ENCODE measurements at regions not wholly inside any gene's neighbourhood (a gene's known extent, or its start where the extent isn't known, plus 50 kb on each side); places are given as distances from the start of the nearest gene placed in this dataset.
A peak's percentile ranks its signal among the peaks of the same experiment; 100 is the strongest.

GRCh38 chr6:156686301-156686994 lies 90.7 kb upstream of the ARID1B start:
- WGBS: 2% methylated on average over 14 of the region's 15 CpGs

DNA sequence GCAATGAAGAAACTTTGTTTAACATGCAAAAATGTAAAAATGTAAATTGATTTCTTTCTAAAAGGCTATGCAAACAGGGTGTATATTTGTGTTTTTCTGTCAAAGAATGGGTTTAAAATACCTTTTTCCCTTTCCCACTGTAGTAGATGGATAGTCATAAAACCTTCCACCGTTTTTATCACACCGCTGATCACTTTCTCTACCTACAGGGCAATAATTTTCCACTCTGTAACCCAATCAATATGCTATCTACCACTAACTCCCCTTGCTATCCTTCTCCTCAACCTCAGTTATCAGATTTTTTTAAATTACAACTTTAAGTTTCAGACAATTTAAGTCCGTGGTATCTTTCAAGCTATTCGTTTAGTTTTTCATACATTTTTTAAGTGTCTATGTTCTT lies 91.4 kb upstream of the ARID1B start:
- H3K27me3 ChIP-seq (ENCODE audit: control insufficient read depth in 1 of 2, insufficient read depth in 1 of 2, low read length in 2 of 2): no peaks in the 10 kb centered on the region
- no peak overlapping the region for H2BK15ac ChIP-seq (ENCODE audit: low read depth, poor library complexity, severe bottlenecking)
- H4K8ac ChIP-seq (ENCODE audit: low read length): no peak overlapping the region
- H2BK12ac ChIP-seq (ENCODE audit: low read length in 2 of 2): no peak overlapping the region
- no peak overlapping the region for H2BK5ac ChIP-seq (ENCODE audit: low read depth, low read length, poor library complexity, severe bottlenecking)
- no peaks in the 10 kb centered on the region for H3K9me3 ChIP-seq (ENCODE audit: control insufficient read depth, low read length)
- peaks cover 3% of the 10 kb centered on the region for H3K4me1 ChIP-seq (ENCODE audit: control insufficient read depth, insufficient read depth, low read depth, low read length)
- no peak overlapping the region for H2AK5ac ChIP-seq (ENCODE audit: low read length, severe bottlenecking)
- no peak overlapping the region for H3K4ac ChIP-seq (ENCODE audit: low read depth in 1 of 2, low read length in 2 of 2)
- H3K4me2 ChIP-seq (ENCODE audit: low read length, poor library complexity, severe bottlenecking): peak overlapping the region; percentile 87
- DNase-seq: no peak
- no peak overlapping the region for H3K14ac ChIP-seq (ENCODE audit: low read length in 2 of 2)
- peak overlapping the region; percentile 94 for H3K9ac ChIP-seq (ENCODE audit: low read length)
- H4K91ac ChIP-seq (ENCODE audit: low read length): no peak overlapping the region
- H3K4me3 ChIP-seq (ENCODE audit: insufficient read depth in 1 of 2, low read depth in 1 of 2, low read length in 2 of 2): peak overlapping the region in 1 of 2 experiments; percentile 83
- peak overlapping the region; percentile 100 for H3K27ac ChIP-seq (ENCODE audit: low read length, poor library complexity, severe bottlenecking)
- no peak overlapping the region for H3K18ac ChIP-seq (ENCODE audit: low read depth in 1 of 2, low read length in 2 of 2)
- no peak overlapping the region for H2AFZ ChIP-seq (ENCODE audit: low read depth, low read length)
- no peaks in the 10 kb centered on the region for H3K79me1 ChIP-seq (replicated peaks; ENCODE audit: low read length, poor library complexity, severe bottlenecking)
- WGBS: 28% methylated on average over 2 of the region's 4 CpGs
- no peak overlapping the region for H3K23ac ChIP-seq (ENCODE audit: low read length in 2 of 2)
- no peak overlapping the region for H2BK120ac ChIP-seq (ENCODE audit: low read depth, low read length)
- H3K36me3 ChIP-seq (ENCODE audit: control insufficient read depth in 1 of 2, insufficient read depth in 2 of 2, low read depth in 1 of 2, low read length in 2 of 2): no peaks in the 10 kb centered on the region

More at GRCh38 chr6:156686301-156686994, 90.7 kb upstream of the ARID1B start:
- peak overlapping the region; percentile 87 for H3K4me2 ChIP-seq (ENCODE audit: low read length, poor library complexity, severe bottlenecking)
- peak overlapping the region; percentile 95 to 98 for H3K18ac ChIP-seq (ENCODE audit: low read depth in 1 of 2, low read length in 2 of 2)
- H2AFZ ChIP-seq (ENCODE audit: low read depth, low read length): no peak overlapping the region
- peak overlapping the region; percentile 50 for H2BK120ac ChIP-seq (ENCODE audit: low read depth, low read length)
- H4K91ac ChIP-seq (ENCODE audit: low read length): no peak overlapping the region
- peak overlapping the region; percentile 94 for H3K9ac ChIP-seq (ENCODE audit: low read length)
- peak overlapping the region; percentile 100 for H3K27ac ChIP-seq (ENCODE audit: low read length, poor library complexity, severe bottlenecking)
- H3K4me1 ChIP-seq (ENCODE audit: control insufficient read depth, insufficient read depth, low read depth, low read length): peaks cover 3% of the 10 kb centered on the region
- no peak overlapping the region for H2AK5ac ChIP-seq (ENCODE audit: low read length, severe bottlenecking)
- peak overlapping the region in 1 of 2 experiments; percentile 83 for H2BK12ac ChIP-seq (ENCODE audit: low read length in 2 of 2)
- peak overlapping the region; percentile 31 for H4K8ac ChIP-seq (ENCODE audit: low read length)
- peak overlapping the region; percentile 76 to 83 for H3K4me3 ChIP-seq (ENCODE audit: insufficient read depth in 1 of 2, low read depth in 1 of 2, low read length in 2 of 2)
- no peak for DNase-seq
- H3K4ac ChIP-seq (ENCODE audit: low read depth in 1 of 2, low read length in 2 of 2): peak overlapping the region; percentile 41 to 95
- no peaks in the 10 kb centered on the region for H3K79me1 ChIP-seq (replicated peaks; ENCODE audit: low read length, poor library complexity, severe bottlenecking)
- H3K23ac ChIP-seq (ENCODE audit: low read length in 2 of 2): peak overlapping the region in 1 of 2 experiments; percentile 45
- H2BK5ac ChIP-seq (ENCODE audit: low read depth, low read length, poor library complexity, severe bottlenecking): peak overlapping the region; percentile 98
- no peaks in the 10 kb centered on the region for H3K36me3 ChIP-seq (ENCODE audit: control insufficient read depth in 1 of 2, insufficient read depth in 2 of 2, low read depth in 1 of 2, low read length in 2 of 2)
- H3K27me3 ChIP-seq (ENCODE audit: control insufficient read depth in 1 of 2, insufficient read depth in 1 of 2, low read length in 2 of 2): no peaks in the 10 kb centered on the region
- no peaks in the 10 kb centered on the region for H3K9me3 ChIP-seq (ENCODE audit: control insufficient read depth, low read length)
- H2BK15ac ChIP-seq (ENCODE audit: low read depth, poor library complexity, severe bottlenecking): peak overlapping the region; percentile 55
- H3K14ac ChIP-seq (ENCODE audit: low read length in 2 of 2): no peak overlapping the region

GRCh38 chr6:156683821-156684220 lies 93.4 kb upstream of the ARID1B start:
- Histone ChIP-seq H3K4me1 (ENCODE audit: control insufficient read depth, insufficient read depth, low read depth, low read length) (peaks cover 3% of the 10 kb centered on the region), H3K4me2 (ENCODE audit: low read length, poor library complexity, severe bottlenecking) (no peak overlapping the region), H2BK12ac (ENCODE audit: low read length in 2 of 2) (no peak overlapping the region), H3K4ac (ENCODE audit: low read depth in 1 of 2, low read length in 2 of 2) (no peak overlapping the region), H4K91ac (ENCODE audit: low read length) (no peak overlapping the region), H4K8ac (ENCODE audit: low read length) (no peak overlapping the region), H3K18ac (ENCODE audit: low read depth in 1 of 2, low read length in 2 of 2) (no peak overlapping the region), H2BK120ac (ENCODE audit: low read depth, low read length) (no peak overlapping the region), H3K27ac (ENCODE audit: low read length, poor library complexity, severe bottlenecking) (no peak overlapping the region), H3K79me1 (replicated peaks; ENCODE audit: low read length, poor library complexity, severe bottlenecking) (no peaks in the 10 kb centered on the region), H3K4me3 (ENCODE audit: insufficient read depth in 1 of 2, low read depth in 1 of 2, low read length in 2 of 2) (no peak overlapping the region), H2AFZ (ENCODE audit: low read depth, low read length) (no peak overlapping the region), H2BK15ac (ENCODE audit: low read depth, poor library complexity, severe bottlenecking) (no peak overlapping the region), H3K9ac (ENCODE audit: low read length) (no peak overlapping the region), H3K27me3 (ENCODE audit: control insufficient read depth in 1 of 2, insufficient read depth in 1 of 2, low read length in 2 of 2) (no peaks in the 10 kb centered on the region), H3K14ac (ENCODE audit: low read length in 2 of 2) (no peak overlapping the region), H2BK5ac (ENCODE audit: low read depth, low read length, poor library complexity, severe bottlenecking) (no peak overlapping the region), H3K23ac (ENCODE audit: low read length in 2 of 2) (no peak overlapping the region), H3K36me3 (ENCODE audit: control insufficient read depth in 1 of 2, insufficient read depth in 2 of 2, low read depth in 1 of 2, low read length in 2 of 2) (no peaks in the 10 kb centered on the region), H2AK5ac (ENCODE audit: low read length, severe bottlenecking) (no peak overlapping the region), H3K9me3 (ENCODE audit: control insufficient read depth, low read length) (no peaks in the 10 kb centered on the region)
- WGBS: 84% methylated on average over 3 of the region's 5 CpGs
- DNase-seq: no peak

DNA sequence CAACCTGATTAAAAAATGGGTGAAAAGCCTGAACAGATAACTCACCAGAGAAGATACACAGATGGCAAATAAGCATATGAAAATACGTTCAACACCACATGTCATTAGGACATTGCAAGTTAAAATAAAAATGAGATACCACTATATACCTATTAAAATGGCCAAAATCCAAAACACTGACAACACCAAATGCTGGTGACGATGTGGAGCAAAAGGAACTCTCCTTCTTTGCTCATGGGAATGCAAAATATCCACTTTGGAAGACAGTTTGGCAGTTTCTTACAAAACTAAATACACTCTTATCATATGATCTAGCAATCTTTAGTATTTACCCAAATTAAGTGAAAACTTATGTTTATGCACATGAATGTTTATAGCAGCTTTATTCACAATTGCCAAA lies 100.5 kb upstream of the ARID1B start:
- H2BK12ac ChIP-seq (ENCODE audit: low read length in 2 of 2): no peak overlapping the region
- DNase-seq: no peak
- H2AFZ ChIP-seq (ENCODE audit: low read depth, low read length): no peak overlapping the region
- H4K91ac ChIP-seq (ENCODE audit: low read length): no peak overlapping the region
- H3K4me1 ChIP-seq (ENCODE audit: control insufficient read depth, insufficient read depth, low read depth, low read length): no peaks in the 10 kb centered on the region
- peaks cover 23% of the 10 kb centered on the region for H3K9me3 ChIP-seq (ENCODE audit: control insufficient read depth, low read length)
- H3K23ac ChIP-seq (ENCODE audit: low read length in 2 of 2): no peak overlapping the region
- no peak overlapping the region for H3K4me2 ChIP-seq (ENCODE audit: low read length, poor library complexity, severe bottlenecking)
- H3K27ac ChIP-seq (ENCODE audit: low read length, poor library complexity, severe bottlenecking): no peak overlapping the region
- H2AK5ac ChIP-seq (ENCODE audit: low read length, severe bottlenecking): no peak overlapping the region
- no peaks in the 10 kb centered on the region for H3K36me3 ChIP-seq (ENCODE audit: control insufficient read depth in 1 of 2, insufficient read depth in 2 of 2, low read depth in 1 of 2, low read length in 2 of 2)
- H3K14ac ChIP-seq (ENCODE audit: low read length in 2 of 2): no peak overlapping the region
- no peak overlapping the region for H2BK5ac ChIP-seq (ENCODE audit: low read depth, low read length, poor library complexity, severe bottlenecking)
- H2BK120ac ChIP-seq (ENCODE audit: low read depth, low read length): no peak overlapping the region
- no peak overlapping the region for H2BK15ac ChIP-seq (ENCODE audit: low read depth, poor library complexity, severe bottlenecking)
- H4K8ac ChIP-seq (ENCODE audit: low read length): no peak overlapping the region
- no peak overlapping the region for H3K4me3 ChIP-seq (ENCODE audit: insufficient read depth in 1 of 2, low read depth in 1 of 2, low read length in 2 of 2)
- H3K79me1 ChIP-seq (replicated peaks; ENCODE audit: low read length, poor library complexity, severe bottlenecking): no peaks in the 10 kb centered on the region
- no peak overlapping the region for H3K4ac ChIP-seq (ENCODE audit: low read depth in 1 of 2, low read length in 2 of 2)
- no peaks in the 10 kb centered on the region for H3K27me3 ChIP-seq (ENCODE audit: control insufficient read depth in 1 of 2, insufficient read depth in 1 of 2, low read length in 2 of 2)
- H3K18ac ChIP-seq (ENCODE audit: low read depth in 1 of 2, low read length in 2 of 2): no peak overlapping the region
- 77% methylated on average over 2 of the region's 2 CpGs for WGBS
- no peak overlapping the region for H3K9ac ChIP-seq (ENCODE audit: low read length)
